ENCODE measurements at regions not wholly inside any gene's neighbourhood (a gene's known extent, or its start where the extent isn't known, plus 50 kb on each side); places are given as distances from the start of the nearest gene placed in this dataset.

DNA sequence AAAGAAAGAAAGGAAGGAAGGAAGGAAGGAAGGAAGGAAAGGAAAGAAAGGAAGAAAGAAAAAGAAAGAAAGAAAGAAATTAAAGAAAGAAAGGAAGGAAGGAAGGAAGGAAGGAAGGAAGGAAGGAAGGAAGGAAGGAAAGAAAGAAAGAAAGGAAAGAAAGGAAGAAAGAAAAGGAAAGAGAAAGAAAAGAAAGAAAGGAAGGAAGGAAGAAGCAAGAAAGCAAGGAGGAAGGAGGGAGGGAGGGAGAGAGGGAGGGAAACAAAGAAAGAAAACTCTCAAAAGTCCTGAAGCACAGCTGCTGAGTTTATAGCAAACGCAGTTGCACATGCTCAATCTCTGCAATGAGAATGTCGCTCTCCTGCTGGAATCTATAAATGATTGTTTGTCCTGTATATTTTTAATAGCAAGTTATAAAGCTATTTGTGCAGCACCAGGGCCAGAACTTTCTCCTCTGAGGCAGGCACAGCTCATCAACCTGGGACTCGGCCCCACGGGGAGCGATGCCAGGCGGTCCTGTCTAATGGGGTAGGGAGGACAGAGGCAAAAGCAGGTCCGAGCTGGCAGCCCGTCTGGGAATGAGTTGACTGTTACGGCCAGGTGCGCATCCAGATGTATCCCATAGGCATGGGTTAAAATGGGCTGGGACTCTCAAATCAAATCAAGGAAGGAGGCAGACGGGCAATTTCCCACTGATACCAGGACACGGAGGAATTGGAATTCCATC is 118.0 kb upstream of the PFKP start:
- DNase-seq, result no peak

DNA sequence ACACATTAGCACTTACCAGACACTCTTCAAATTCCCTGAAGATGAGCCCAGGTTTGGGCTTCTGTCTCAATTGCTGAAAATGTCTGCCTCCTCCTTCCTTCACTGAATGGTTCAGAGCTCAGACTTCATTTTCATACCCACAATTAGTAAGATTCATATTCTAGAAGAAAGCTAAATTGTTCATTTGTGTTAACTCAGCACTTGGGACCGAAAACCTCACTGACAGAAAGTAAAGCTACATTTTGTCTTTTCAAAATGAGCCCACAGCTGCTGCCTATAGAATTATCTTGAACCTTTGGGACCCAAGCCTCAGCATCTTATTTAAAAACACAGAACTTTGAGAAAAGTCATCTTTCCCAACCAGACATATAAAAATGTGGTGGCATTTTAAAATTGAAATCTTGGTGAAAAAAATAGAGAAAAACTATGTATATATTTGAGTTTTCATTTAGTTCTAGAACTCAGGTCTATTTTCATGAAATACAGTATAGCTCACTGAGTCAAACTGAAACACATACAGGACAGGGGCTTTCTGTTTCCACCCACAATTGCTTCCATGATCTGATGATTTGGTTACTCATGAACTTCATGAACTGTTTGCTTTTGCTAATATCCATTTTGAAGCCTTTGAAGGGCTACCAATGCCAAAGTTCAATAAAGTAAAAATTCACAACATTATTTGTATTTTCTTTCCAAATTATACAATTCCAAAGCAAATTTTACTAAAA is 119.1 kb upstream of the PFKP start:
- no peak for DNase-seq

DNA sequence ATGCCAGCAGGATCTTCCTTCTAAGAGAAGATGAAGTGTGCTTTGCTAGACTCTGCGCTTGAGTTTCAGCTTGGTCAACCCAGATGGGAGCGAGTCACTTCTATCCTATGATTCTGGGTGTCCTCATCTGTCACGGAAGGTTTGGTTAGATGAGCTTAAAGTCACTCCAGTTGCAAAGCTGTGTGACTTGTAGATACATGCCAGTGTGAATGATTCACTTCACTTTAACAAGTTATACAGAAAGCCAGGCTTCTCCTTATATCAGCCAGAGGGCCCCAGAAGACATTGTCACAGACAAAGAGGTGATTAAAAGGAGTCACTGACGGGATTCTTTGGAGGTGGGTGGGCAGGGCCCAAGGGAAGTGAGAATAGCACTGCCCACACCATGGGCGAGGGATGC is 122.6 kb upstream of the PFKP start:
- no peak for DNase-seq

DNA sequence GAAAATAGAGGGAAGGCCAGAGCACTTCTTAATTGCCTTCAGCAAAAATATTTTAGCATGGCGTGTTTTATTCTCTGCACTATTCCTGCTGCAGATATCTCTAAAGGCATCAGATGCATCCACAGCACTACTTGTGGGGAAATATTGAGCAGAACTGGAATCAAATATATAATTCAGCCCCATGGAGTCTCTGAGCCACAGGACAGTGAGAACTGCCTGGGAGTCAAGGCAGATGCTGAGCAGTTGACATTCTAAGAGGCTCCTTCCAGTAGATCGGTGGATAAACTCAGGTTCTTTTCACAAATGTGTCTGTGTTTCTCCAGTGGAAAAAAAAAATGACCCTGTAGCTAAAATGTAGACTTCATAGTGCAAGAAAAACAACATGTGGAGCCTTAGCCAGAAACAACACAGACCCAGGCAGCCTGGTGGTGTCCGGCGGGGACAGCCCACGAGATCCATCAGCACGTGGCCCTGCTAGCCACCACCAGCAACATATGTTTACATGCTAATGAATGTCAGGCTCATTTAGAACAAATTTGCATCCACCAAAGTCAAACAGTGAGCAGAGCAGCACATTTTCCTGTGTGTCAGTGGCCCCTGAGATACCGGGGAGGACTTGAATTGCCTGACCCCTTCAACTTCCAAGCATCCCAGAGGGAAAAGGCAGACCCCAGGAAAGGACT is 123.3 kb upstream of the PFKP start:
- no peak for DNase-seq

DNA sequence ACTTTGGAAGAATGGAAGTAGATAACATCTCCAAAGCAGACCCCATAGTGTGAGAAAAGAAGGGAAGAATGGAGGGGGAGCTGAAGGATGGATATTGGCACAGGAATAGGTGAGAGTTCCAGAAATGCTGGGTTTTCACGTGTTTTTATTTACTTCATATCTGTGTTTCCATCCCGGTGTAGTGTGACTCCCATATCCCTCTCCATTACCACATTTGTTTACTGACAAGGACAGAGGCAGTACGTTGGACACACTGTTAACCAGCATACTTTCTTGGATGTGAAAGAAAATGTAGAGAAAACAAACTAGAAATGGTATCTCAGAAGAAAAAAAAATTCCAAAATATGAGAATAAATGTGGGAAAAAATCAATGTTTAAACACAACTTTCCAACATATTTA is 124.4 kb upstream of the PFKP start:
- no peak for DNase-seq

DNA sequence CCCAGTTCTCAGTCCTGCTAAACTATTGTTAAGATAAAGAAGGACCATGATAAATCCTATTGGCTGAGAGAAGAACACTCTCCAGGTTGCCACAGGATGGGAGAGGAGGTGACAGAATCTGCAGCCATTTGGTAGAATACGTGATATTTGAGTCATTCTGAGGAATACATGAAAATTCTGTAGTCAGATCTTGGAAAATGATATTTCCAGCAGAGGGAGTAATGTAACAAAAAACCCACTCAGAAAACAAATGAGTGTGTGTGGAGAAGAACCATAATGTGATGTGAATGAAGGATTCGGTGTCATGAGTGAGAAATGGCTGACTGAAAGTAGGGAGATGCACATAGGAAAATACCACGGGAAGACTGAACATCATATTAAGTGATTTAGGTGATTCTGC is 128.5 kb upstream of the PFKP start:
- DNase-seq, result no peak

DNA sequence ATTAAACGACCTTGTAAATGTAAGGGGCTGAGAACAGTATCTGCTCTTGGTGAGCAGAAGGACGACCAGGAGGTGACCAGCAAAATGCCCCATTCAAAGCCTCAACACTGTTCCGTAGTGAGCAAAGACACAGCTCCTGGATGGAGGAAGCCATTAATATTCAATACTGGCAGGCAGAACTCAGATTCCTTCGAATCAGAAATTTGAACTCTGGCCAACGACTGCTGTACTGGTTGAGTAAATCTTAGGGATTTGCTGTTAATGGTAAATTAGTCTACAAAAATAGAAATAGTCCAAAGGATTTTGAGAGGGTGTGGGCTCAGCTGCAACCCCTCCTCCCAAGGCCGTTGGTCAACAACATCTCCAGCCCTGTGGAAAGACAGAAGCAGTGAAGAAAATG is 130.5 kb upstream of the PFKP start:
- no peak for DNase-seq

DNA sequence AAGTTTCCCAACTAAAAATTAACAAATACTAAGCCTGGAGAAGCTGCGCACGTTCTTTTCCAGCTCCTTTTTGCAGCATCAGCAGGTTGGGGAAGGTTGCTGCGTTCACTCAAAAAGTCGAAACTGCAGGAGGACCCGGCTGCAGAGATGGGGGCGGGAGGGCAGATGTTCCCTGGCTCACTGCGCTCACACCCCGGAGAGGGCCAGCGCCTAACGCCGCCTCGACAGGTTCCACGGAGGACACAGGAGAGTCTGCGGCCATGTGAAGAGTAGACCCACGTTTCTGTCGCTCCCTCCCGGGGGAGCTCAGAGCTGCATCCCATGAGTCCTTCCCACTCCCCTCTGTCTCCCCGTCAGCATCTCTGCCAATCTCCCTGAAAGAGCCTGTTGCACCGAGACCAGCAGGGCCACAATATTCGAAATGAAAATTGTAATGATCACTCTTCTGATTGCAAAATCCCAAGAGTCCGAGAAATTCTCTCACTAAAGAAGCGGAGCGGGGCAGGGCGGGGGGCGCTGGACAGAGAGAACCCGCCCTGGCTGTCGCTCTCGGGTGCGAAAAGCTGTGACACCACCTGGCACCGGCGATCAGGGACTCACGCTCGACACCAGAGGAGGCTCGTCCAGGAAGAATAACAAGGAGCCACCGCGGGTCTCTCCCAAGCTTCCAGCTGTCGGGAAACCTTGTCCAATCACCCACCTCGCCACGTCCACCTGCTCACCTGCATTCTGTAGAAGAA is 131.5 kb upstream of the PFKP start:
- no peak for DNase-seq

DNA sequence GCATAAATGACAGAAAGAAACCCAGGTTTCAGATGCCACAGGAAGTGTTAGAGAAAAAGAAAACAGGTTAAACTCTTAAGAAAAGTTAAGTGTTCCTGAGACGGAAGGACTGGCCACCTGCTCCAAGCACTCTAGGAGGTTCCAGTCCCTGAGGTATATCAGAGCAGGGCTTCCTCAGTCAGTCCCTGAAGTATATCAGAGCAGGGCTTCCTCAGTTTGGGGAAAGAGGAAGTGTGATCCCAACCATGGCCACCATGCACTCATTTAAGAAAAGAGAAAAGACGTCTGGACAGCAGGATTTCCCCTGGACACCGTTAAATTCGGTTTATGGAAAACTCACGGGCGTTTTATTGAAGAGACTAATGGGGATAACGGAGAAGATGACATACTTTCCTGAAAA is 133.4 kb upstream of the PFKP start:
- DNase-seq, result no peak

DNA sequence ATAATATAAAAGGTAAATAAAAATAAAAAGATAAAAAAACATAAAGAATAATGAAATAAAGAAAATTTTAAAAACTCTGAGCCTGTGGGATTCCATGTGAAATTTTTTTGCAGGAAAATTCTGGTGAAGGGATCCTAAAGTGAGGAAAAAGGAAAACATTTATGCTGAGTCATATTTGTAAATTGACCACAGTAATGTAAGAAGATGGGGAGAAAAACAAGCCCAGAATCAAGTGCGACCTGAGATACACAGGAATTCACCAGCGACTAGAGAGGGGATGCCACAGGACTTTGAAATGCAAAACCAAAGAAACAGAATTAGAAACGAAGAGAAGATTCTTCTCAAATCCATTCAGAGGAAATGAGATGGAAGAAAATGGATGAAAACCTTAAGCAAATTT is 133.8 kb upstream of the PFKP start:
- no peak for DNase-seq

DNA sequence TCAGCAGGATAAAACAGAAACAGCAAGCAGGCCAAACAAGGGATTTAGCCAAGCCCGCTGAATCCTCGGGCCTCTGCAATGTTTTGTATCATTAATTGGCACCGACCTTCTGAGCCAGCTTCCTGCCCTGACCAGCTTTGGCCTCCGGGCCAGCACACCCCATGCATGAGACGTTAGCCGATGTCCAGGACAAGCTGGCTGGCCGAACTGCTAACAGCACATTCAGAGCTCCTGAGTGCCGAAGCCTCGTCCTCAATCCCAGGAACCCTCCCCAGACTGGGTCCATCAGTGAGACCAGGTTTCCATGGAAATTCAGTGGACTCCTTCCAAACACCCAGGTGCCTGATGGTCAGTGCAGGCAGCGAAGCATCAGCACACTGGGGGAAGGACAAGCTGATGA is 134.3 kb upstream of the PFKP start:
- no peak for DNase-seq

DNA sequence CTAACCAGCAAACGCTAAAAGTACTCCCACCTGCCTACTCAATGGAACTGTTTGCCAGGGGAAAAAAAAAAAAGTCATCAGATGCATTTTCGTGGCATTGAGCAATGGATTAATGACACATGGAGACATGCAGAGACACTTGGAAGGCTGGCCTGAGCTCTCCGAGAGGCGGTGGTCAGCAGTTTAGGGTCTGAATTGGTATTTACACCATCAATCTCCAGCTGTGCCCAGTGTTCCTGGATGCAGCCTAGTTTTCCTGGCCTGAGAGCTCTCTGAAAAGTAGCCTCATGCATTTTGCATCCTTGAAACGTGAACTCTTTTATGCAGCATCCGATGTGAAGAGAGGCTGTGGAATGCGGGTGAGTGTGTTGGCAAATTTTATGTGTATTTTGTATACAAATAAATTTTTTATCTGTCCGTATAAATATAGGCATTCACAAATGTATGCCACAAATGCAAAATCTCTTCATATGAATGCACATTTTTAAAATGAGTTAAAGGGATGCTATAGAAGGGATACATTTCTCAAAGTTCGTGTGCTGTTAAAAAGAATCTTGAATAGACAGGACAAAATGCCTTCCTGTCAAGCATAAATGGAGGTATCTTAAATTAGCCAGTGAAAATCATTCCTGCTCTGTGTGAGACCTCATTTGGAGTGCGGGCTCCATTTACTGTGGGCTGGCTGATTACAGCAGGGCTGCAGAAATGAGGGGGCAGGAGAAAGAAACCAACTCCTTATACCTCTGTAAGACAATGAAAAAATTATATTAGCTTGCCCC is 137.7 kb upstream of the PFKP start:
- no peak for DNase-seq

DNA sequence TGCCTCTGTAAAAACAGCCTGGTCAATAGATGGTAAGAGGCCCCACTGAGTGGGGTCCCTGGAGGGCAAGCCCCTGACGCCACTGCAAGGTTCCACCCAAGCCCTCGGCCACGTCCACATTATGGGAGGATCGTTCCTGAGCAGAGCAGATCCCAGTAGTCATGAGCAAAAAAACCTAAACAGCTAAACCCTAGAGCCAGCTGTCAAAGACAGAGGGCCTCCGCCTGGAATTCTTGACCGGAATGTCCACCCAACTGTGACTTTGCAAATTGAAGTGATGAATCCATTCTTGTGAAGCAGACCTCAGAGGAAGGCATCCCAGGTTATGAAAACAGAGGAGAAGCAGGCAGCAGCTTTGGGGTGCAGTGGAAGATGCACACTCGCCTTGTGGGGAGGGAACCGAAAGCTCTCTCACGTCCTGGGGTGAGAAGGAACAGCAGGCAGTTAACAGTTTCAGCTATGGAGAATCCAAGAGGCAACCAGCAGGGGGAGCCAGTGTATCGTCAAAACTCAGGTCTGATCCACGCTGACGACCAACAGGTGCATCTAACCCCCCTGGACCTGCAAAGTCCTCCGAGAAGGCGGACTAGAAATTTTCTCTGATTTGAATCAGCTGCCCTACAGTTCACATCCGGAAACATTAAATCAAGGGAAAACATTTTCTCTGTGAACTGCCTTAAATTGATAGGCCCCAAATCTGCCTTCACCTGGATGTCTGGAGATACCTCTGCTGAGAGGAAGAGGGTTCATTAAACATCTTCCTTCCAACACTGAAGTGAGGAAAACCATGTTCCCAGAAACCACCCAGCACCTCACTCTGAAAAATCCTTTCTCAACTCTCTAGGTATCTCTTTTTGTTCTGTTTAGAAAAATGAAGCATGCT is 139.1 kb upstream of the PFKP start:
- DNase-seq, result peak; percentile 32

DNA sequence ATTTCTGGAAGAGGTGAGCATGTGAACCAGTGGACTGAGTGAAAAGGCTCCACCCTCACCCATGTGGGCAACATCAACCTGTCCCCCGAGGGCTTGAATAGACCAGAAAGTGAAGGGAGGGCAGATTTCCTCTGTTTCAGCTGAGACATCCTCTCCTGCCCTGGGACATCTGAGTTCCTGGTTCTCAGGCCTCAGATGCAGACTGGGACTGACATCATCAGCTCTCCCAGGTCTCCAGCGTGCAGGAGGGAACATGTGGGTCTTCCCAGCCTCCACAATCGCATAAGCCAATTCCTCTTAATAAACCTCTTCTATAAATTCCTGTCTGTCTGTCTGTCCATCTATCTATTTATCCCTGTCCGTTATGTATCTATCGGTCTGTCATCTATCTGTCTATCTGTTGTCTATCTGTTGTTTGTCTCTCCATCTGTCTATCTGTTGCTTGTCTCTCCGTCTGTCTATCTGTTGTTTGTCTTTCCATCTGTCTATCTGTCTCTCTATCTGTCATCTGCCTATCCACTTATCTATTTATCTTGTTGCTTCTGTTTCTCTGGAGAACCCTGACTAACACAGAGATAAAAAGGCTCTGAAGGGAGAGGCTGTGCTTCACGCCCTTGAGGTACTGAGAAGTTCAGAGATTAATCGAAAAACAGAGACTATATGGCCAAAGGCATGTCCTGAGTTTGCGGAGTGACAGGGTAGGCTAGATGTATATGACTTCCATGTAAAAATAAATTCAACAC is 140.3 kb upstream of the PFKP start:
- no peak for DNase-seq

DNA sequence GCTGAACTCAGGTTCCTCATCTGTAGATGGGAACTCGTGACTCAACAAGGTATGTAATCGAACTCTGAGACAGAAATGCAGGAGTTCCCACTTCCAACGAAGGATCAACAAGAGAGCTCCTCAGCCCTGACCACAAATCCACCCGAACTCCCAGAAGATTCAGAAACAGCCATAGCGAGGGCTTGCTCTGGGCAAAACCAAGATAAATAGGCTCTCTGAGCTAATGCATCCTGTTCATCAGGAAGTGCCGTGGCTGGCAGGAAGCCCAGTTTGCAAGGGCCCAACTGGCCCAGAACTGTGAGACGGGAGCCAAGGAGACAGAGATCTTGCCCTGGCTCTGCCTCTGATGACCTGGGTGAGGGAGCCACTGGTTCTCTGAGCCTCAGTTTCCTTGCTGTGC is 141.7 kb upstream of the PFKP start:
- no peak for DNase-seq

DNA sequence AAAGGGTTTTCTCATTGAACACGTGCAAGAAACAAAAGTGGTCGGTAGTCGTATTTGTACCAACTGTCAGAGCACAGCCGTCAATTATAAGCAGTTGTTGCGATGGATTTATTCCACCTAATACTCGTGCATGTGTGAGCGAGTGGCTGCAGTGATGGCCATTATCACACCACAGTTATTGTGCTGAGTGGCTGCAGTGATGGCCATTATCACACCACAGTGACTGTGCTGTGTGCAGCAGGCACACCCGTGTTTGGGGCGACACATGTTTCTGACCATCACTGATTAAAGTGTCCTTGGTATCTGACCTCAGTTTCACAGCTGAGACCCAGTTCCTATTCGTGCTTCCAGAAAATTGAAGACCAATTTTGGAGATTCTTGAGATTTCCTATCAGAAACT is 142.9 kb upstream of the PFKP start:
- no peak for DNase-seq

DNA sequence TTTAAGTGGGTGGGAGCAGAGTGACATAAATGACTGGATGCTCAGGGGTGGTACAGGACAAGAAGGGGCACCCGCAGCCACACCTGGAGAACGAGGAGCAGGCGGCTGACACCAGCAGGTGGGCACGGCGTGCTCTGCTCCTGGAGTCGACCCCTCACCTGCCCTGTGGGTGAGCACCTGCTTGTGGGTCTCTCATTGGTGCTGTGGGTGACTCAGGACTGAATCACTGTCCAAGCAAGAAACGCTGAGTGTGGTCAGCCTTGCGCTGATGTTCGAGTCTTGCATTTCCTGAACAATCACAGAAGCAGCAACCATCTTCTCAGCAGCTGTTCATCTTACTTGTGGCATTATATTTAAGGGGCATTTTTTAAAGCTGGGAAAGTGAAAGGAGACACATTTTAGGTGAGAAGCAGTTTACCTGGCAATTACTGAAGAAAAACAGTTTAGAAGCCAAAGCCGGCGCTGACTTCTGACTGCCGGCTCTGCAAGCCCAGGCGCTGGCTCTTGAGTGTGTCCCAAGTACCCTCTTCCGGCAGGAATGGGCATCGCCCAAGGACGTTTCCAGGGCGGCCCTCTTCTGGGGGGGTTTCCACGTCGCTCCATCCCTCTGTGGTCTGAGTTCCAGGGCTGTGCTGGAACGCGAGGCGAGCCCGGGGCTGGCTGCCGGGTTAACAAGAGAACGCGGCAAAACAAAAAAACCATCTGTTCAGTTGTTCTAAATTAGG is 145.2 kb upstream of the PFKP start:
- no peak for DNase-seq

DNA sequence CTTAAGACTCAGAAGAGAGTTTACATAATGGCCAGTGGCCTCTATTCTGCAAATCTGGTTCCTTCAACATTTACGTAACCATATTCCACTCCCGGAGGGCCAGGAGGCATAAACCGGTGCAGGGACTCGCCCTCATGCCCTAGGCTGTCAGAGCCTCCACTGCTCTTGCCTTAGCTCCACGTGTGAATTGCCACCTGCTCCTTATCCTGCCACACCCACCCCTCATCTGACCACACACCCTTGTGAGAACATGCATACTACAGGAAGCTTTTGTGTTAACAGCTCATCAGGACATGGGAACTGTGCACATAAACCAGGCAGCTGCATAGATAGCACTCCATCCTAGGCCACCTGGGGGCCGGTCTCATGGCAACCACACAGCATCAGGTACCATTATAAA is 146.7 kb upstream of the PFKP start:
- no peak for DNase-seq

DNA sequence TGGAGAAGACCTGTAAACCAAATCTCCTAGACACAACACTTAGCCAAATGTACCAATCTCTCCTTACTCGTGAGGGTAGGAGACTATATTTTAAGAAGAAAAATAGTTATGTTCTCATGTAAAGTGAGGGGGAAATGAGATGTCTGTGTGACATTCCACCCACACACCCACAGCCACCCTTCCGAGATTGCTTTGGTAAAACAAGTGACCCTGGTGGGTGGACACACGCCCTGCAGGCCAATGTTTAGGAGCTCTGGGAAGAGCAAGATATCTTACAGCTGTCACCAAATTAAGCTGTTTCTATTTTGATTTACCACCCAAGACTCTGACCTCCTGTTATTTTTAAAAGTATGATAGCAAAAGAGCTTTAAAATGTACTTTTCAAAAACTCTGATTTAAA is 147.2 kb upstream of the PFKP start:
- DNase-seq, result no peak

DNA sequence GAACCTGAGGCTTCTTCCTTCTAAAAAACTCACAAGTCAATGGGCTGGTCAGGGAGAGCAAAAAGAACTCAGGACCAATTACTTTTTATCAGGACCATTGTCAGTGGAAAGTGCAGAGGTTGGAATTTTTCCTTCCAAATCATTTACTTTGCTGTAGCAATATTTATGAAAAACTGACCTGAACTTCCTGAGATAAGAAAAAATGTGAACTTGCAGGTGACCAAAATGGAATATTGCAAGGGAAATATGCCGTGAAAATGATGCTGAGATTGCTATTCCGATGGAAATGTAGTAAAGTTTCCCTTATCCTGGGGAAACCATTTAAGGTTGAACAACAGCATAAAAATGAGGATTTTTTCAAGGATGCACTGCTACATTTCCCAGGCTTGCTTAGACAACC is 148.3 kb upstream of the PFKP start:
- no peak for DNase-seq

Data from activated CD4-positive, alpha-beta T cell treated with anti-CD3 and anti-CD28 coated beads, Interleukin-2, amount 50 U/mL, for 1 hour (primary cell).